ENCODE measurements at regions not wholly inside any gene's neighbourhood (a gene's known extent, or its start where the extent isn't known, plus 50 kb on each side); places are given as distances from the start of the nearest gene placed in this dataset.

DNA sequence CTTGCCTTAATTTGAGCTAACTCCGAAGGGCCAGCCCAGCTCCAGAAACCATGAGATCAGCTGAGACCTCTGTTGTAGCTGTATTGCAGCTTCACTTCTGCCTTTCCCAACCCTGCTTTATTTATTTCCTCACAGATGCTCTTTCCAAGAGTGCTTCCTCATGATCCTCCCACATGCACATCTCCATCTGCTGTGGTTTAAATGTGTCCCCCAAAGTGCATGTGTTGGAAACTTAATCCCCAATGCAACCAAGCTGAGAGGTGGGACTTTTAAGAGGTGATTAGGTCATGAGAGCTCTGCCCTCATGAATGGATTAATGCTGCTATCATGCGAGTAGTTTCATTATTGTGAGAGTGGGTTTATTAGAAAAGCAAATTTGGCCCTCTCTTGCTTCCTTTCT, 164.4 kb upstream of the TAB2 start:
- POLR2A ChIA-PET = interaction anchor here (0.6 to 3.6 kb wide), 4 partner anchors 10 to 164 kb away, joined by 3 to 11 read pairs (median 6); partner anchors contain the start of gene TAB2
- H3K27me3 Mint-ChIP-seq = no peaks in the 10 kb centered on the region
- DNase-seq (no peak), ATAC-seq (ENCODE audit: poor library complexity) (no peak)
- Histone ChIP-seq H3K27ac (ENCODE audit: low read depth in 1 of 2, low read length in 2 of 2) (no peak overlapping the region), H3K4me1 (ENCODE audit: insufficient read depth, low read length) (peaks cover 55% of the 10 kb centered on the region), H3K36me3 (ENCODE audit: insufficient read depth, low read length) (no peaks in the 10 kb centered on the region), H3K9me3 (ENCODE audit: control insufficient read depth in 1 of 2, insufficient read depth in 1 of 2, low read length in 2 of 2) (no peaks in the 10 kb centered on the region), H3K27me3 (ENCODE audit: control insufficient read depth in 1 of 2, insufficient read depth in 2 of 2, low read length in 2 of 2) (no peaks in the 10 kb centered on the region), H3K4me3 (ENCODE audit: low read length) (no peak overlapping the region)
- peaks cover 4% of the 10 kb centered on the region for H3K9me3 Mint-ChIP-seq
- no peaks in the 10 kb centered on the region for H3K36me3 Mint-ChIP-seq (ENCODE audit: low read depth)
- peak overlapping the region; percentile 14 for H3K27ac Mint-ChIP-seq
- H3K4me3 Mint-ChIP-seq = no peak overlapping the region
- TF ChIP-seq, protein P1, sequence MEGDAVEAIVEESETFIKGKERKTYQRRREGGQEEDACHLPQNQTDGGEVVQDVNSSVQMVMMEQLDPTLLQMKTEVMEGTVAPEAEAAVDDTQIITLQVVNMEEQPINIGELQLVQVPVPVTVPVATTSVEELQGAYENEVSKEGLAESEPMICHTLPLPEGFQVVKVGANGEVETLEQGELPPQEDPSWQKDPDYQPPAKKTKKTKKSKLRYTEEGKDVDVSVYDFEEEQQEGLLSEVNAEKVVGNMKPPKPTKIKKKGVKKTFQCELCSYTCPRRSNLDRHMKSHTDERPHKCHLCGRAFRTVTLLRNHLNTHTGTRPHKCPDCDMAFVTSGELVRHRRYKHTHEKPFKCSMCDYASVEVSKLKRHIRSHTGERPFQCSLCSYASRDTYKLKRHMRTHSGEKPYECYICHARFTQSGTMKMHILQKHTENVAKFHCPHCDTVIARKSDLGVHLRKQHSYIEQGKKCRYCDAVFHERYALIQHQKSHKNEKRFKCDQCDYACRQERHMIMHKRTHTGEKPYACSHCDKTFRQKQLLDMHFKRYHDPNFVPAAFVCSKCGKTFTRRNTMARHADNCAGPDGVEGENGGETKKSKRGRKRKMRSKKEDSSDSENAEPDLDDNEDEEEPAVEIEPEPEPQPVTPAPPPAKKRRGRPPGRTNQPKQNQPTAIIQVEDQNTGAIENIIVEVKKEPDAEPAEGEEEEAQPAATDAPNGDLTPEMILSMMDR (IDR thresholded peaks at IDR 0.05) = no peak
- peaks cover 49% of the 10 kb centered on the region for H3K4me1 Mint-ChIP-seq (ENCODE audit: low read depth)
- intact Hi-C loops (cut with DNase I, micrococcal nuclease) = no loop called here
- CTCF ChIA-PET = no interaction called here

DNA sequence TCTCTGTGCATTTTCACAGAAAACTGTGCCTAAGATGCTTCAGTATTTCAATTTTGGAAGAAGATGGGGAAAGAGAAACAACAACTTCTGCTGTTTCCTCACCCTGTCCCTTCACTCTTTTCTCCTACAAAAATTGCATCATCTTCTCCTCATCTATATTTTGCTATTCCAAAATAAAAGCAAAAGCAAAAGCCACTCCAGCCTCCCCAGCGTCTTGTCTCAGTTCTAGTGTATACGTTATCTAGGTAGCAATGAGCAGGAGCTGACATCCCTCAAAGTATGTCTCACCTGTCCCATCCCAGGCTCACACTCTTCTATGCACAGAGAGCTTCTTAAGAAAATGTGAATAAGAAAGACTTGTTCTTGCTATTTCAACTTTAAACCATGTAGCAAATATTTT, 163.8 kb upstream of the TAB2 start:
- intact Hi-C loops (cut with DNase I, micrococcal nuclease) = no loop called here
- no peaks in the 10 kb centered on the region for H3K27me3 ChIP-seq (ENCODE audit: control insufficient read depth in 1 of 2, insufficient read depth in 2 of 2, low read length in 2 of 2)
- H3K9me3 Mint-ChIP-seq = peaks cover 2% of the 10 kb centered on the region
- H3K4me3 Mint-ChIP-seq = no peak overlapping the region
- DNase-seq (peak in 1 of 14 experiments; percentile 50), ATAC-seq (ENCODE audit: poor library complexity) (no peak)
- H3K27ac ChIP-seq (ENCODE audit: low read depth in 1 of 2, low read length in 2 of 2) = no peak overlapping the region
- TF ChIP-seq, protein P1 (IDR thresholded peaks at IDR 0.05) = no peak
- no peaks in the 10 kb centered on the region for H3K27me3 Mint-ChIP-seq
- H3K9me3 ChIP-seq (ENCODE audit: control insufficient read depth in 1 of 2, insufficient read depth in 1 of 2, low read length in 2 of 2) = no peaks in the 10 kb centered on the region
- ChIA-PET CTCF (interaction anchor here (0.9 to 1.0 kb wide), 2 partner anchors 72 to 163 kb away, joined by 3 read pairs; no protein-coding TSS in a partner anchor), POLR2A (interaction anchor here (0.6 to 3.6 kb wide), 3 partner anchors 118 to 163 kb away, joined by 3 to 11 read pairs (median 3); partner anchors contain the start of gene TAB2)
- H3K36me3 Mint-ChIP-seq (ENCODE audit: low read depth) = no peaks in the 10 kb centered on the region
- H3K4me3 ChIP-seq (ENCODE audit: low read length) = no peak overlapping the region
- peaks cover 43% of the 10 kb centered on the region for H3K4me1 Mint-ChIP-seq (ENCODE audit: low read depth)
- H3K27ac Mint-ChIP-seq = peak overlapping the region; percentile 14
- H3K4me1 ChIP-seq (ENCODE audit: insufficient read depth, low read length) = peaks cover 51% of the 10 kb centered on the region
- H3K36me3 ChIP-seq (ENCODE audit: insufficient read depth, low read length) = no peaks in the 10 kb centered on the region

DNA sequence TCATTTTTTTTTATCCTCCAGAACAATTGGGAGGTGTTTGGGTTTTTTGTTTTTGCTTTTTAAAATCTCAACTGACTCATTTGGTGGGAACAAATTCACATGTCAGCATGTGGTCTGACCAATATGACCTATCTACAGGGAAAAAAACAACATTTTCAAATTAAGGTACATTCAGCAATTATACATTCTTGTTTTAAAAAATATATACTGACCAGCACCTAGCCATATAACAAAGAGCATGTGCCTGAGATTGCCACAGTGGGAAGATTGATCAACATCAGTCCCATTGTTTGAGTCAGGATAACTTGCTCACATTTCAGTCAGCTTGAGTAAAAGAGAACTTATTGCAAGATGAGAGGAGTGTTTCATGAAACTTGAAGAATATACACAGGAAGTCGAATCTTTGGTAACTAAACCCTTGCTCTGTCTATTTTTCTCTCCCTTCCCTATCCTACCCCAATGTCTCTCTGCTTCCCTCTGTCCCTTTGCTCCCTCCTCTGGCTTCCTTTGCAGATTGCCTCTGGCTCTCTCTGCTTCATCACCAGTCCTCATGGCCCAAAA, 163.2 kb upstream of the TAB2 start:
- intact Hi-C loops (cut with DNase I, micrococcal nuclease) = no loop called here

More for the DNA sequence above, 163.2 kb upstream of the TAB2 start:
- ChIA-PET CTCF (interaction anchor here (0.9 to 1.0 kb wide), 2 partner anchors 72 to 162 kb away, joined by 3 read pairs; no protein-coding TSS in a partner anchor), POLR2A (interaction anchor here (0.6 to 3.6 kb wide), 3 partner anchors 104 to 163 kb away, joined by 3 to 11 read pairs (median 3); partner anchors contain the start of gene TAB2)
- no peaks in the 10 kb centered on the region for H3K36me3 Mint-ChIP-seq (ENCODE audit: low read depth)
- ATAC-seq (ENCODE audit: poor library complexity) = no peak
- DNase-seq = peak in 1 of 14 experiments; percentile 38
- Histone ChIP-seq H3K27ac (ENCODE audit: low read depth in 1 of 2, low read length in 2 of 2) (no peak overlapping the region), H3K36me3 (ENCODE audit: insufficient read depth, low read length) (no peaks in the 10 kb centered on the region), H3K27me3 (ENCODE audit: control insufficient read depth in 1 of 2, insufficient read depth in 2 of 2, low read length in 2 of 2) (no peaks in the 10 kb centered on the region), H3K4me1 (ENCODE audit: insufficient read depth, low read length) (peaks cover 45% of the 10 kb centered on the region), H3K4me3 (ENCODE audit: low read length) (no peak overlapping the region), H3K9me3 (ENCODE audit: control insufficient read depth in 1 of 2, insufficient read depth in 1 of 2, low read length in 2 of 2) (no peaks in the 10 kb centered on the region)
- H3K27ac Mint-ChIP-seq = peak overlapping the region; percentile 14
- H3K9me3 Mint-ChIP-seq = peaks cover 2% of the 10 kb centered on the region
- H3K4me3 Mint-ChIP-seq = no peak overlapping the region
- H3K27me3 Mint-ChIP-seq = no peaks in the 10 kb centered on the region
- H3K4me1 Mint-ChIP-seq (ENCODE audit: low read depth) = peaks cover 37% of the 10 kb centered on the region
- TF ChIP-seq, protein P1 (IDR thresholded peaks at IDR 0.05) = no peak

Measured in CD4-positive, alpha-beta T cell (primary cell).